ENCODE measurements at regions not wholly inside any gene's neighbourhood (a gene's known extent, or its start where the extent isn't known, plus 50 kb on each side); places are given as distances from the start of the nearest gene placed in this dataset.

GRCh38 chr1:240691909-240692705 is 80.2 kb upstream of the GREM2 start:
- TF ChIP-seq EZH2 (IDR thresholded peaks at IDR 0.05) = no peak
- no peak for TF ChIP-seq POLR2AphosphoS5 (IDR thresholded peaks at IDR 0.05; ENCODE audit: borderline replicate concordance, low read depth, low read length)

All from SK-N-MC (cell line).